HK-2 (cell line): ENCODE measurements at regions not wholly inside any gene's neighbourhood (a gene's known extent, or its start where the extent isn't known, plus 50 kb on each side); places are given as distances from the start of the nearest gene placed in this dataset.
"Not testable (repeated sequence)": the region's sequence is repeated elsewhere in the genome, so short reads cannot be mapped to it uniquely, and the experiment has no call there.

Experiments
- DNase-seq: peaks from one replicate; pipeline ENCODE4 v3.0.0-alpha.2; 2018; ENCODE audit not compliant: unreplicated experiment

- not testable (repeated sequence) for DNase-seq
Observed at GRCh38 chr17:13659051-13659450, 57.3 kb upstream of the HS3ST3A1 start.

DNA sequence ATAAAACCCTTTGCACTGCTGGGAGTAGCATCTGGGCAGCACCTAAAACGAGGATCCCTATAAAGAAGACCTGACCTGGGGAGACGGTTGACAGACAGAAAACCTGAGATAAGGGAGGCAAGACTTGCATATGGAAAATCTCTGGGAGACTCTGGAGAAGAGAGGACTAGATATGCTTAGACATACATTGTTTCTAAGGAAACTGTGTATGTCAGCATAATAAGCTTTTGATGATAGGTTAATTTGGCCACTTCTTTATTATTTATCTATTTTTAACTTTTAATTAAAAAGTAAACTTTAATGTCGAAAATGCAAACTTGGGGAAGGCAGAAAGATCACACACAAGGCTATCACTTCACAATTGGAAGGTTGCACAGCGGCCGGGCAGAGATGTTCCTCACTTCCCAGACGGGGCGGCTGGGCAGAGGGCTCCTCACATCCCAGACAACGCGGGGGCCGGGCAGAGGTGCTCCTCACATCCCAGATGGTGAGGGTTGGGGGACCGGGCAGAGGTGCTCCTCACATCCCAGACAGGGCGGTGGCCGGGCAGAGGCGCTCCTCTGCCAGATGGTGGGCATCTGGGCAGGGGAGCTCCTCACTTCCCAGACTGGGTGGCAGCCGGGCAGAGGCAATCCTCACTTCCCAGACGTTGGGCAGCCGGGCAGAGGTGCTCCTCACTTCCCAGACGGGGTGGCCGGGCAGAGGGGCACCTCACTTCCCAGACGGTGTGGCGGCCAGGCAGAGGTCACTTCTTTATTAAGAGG, 64.3 kb upstream of the HS3ST3A1 start:
- DNase-seq, result no peak

DNA sequence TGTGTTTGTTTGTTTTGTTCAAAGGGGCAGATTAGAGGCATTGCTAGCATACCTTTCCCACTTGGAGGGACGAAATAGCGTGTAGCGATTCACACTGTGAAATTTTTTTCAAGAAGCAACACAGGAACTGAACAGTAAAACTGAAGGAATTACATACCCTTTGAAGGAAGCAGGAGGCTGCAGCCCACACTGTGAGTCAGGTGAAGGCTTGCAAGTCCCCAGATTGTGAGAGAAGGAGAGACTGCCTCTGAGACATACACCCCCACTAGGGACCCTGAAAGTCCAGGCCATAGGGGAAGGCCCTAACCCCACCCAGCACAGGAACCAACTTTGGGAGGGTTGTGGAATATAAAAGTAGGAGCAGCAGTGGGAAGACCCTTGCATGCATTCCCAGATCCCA, 69.6 kb upstream of the HS3ST3A1 start:
- no peak for DNase-seq

DNA sequence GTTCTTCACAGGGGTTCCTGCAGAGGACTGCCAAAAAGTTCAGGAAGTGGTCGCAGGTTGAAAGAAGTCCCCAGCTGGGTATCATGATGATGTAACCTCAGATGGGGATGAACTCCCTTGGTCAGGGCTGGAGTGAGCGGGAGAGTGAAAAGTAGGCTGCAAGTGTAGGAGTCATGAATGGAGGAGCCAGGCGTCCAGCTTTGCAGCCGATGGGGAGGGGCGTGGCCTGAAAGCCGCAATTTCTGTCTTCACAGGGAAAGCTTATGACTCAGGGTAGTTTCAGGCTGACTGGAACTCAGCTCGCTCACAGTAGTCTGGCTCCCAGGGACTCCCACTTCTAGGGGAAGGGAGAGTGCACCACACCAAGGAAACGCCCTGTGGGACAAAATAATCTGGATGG, 70.0 kb upstream of the HS3ST3A1 start:
- no peak for DNase-seq

DNA sequence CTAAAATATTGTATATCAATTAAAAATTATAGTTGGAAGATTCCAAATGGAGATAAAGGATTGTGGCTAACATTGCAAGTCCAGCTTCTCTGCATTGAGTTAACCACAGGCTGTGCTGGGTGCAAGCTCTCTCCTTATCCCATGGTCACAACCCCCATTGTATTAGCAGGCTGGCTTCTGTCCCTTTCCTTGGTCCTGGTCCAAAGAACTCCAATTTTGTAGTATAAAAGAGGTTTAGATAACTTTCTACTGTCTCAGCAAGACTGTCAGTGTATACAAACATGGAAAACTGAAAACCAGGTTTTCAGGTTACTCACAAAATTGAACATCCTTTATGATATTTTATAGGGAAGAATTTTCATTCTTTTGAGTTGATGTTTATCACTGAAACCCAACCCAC, 76.6 kb upstream of the HS3ST3A1 start:
- no peak for DNase-seq

GRCh38 chr17:13678841-13679240, 77.1 kb upstream of the HS3ST3A1 start:
- DNase-seq, result no peak

DNA sequence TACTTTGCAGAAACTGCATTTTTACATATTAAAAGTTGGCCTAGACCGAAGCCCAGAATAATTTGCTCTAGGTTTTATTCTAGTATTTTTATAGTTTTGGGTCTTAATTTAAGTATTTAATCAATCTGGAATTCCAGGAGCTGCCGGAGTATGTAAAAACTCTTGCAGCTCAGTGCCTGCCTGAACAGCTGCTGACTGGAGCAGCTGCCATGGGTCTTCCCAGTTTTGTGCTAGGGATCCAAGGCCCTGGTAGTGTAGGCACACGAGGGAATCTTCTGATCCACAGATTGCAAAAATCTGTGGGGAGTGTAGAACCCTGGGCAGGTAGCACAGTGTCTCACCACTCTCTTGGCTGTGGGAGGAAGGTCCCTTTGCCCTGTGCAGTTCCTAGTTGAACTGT, 87.0 kb upstream of the HS3ST3A1 start:
- DNase-seq, result no peak

- DNase-seq, result no peak
Observed at GRCh38 chr17:13690806-13691205, 89.1 kb upstream of the HS3ST3A1 start.

DNA sequence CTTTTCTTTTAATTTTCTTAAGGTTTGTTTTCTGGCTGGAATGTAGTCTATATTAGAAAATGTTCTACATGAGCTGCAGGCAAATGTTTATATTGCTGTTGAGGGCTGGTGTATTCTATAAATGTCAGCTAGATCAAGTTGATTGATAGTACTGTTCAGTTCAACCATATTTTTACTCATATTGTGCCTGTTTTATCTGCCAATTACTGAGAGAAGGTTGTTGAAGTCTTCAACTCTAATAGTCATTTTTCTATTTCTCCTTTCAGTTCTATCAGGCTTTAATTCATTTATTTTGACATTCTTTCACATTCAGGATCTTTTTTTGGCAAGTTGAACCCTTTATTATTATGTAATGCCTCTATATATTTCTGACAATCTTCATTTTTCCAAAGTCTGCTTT, 93.2 kb upstream of the HS3ST3A1 start:
- no peak for DNase-seq

- no peak for DNase-seq
Observed at GRCh38 chr17:13698832-13699231, 97.1 kb upstream of the HS3ST3A1 start.

- DNase-seq, result no peak
Observed at GRCh38 chr17:13699261-13699660, 97.5 kb upstream of the HS3ST3A1 start.

DNA sequence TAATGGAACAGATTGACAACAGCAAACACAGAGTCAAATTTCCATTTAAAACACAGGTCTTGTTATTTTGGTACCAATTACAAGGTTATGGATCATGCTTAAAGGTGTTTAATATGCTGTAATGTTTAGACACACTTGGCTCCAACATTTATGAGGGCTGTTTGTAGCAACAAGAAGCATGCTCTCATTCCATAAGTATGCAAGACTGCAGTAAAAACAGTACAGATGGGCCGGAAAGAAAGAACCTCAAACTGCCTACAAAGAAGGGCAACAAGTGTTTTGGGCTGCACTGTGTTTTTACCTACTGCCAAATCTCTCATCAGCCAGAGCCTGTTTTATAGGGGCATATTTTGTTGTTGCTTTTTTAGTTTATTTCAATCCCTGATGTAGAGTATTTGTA, 100.5 kb upstream of the HS3ST3A1 start:
- no peak for DNase-seq

DNA sequence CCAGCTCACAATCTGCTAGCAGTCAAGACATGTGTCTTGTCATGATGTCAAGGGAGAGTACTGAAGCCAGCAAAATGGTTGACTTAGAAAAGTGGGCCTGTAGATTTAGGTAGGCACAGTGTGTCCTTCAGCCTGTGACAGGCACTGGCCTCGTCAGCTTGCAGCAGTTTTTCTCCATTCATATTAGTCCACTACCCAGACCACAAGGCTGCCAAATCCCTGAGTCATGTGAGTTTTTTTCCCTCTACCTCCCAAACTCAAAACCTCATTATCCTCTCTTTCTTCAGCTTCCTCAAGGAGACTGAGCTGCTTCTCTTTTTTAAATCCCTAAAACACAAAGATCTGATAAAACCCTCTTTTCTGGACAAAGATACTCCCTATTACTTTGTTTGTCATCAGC, 102.6 kb upstream of the HS3ST3A1 start:
- no peak for DNase-seq

GRCh38 chr17:13705221-13705620, 103.5 kb upstream of the HS3ST3A1 start:
- no peak for DNase-seq

GRCh38 chr17:13721705-13722104, 120.0 kb upstream of the HS3ST3A1 start:
- DNase-seq, result no peak

DNA sequence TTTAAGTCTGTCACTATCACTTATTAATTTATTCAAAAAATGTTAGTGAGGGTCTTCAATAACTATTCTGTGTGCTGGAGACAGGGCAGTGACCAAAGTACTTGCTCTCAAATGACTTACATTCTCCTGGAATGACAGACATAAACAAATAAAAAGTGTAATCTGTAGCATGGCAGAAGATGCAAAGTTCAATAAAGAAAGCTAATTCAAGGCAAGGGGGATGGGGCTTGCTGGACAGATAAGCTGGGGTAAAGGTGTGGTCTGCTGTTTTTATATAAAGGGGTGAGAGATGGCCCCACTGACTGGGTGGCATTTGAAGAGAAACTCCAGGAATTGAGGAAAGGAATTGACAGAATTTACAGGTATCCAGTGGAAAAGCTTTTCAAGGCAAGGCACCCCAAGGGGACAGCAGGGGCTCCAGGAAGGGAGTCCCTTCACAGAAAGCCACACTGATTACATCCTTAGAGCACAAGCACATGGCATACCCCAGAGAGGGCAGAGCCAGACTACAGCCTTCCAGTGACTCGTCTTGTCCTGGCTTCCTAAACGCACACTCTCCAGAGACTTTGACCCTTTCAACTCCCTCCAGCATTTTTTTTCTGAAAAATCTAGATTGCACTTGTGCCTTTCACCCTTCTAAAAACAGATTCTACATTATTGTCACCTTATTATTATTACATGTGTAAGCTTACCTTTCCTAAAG, 123.7 kb upstream of the HS3ST3A1 start:
- no peak for DNase-seq

DNA sequence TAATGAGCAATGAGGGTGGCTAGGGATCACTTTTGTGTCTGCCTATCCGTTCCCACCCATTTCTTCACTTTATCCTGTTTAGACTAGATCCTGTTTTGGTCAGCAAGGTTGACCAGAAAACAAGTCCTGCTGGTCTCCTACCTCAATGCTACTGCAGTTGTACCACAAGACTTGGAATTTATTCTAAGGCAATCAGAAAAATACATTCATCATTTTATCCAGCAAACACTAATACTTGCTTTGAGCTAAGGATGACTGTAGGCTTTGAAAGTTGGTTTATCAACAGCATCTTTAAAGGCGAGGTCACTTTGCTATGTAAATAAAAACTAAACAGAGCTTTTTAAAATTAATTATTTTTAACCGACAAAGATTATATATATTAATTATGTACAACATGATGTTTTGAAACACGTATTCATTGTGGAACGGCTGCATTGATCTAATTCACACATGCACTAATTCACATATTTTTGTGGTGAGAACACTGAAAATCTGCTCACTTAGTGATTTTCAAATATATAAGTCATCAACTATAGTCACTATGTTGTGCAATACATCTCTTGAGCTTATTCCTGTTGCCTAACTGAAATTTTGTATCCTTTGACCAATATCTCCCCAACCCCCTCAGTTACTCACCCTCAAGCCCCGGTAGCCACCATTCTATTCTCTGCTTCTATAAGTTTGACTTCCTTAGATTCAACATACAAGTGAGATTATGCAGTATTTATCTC, 125.9 kb upstream of the HS3ST3A1 start:
- no peak for DNase-seq

GRCh38 chr17:13728781-13729180, 127.1 kb upstream of the HS3ST3A1 start:
- DNase-seq, result no peak

DNA sequence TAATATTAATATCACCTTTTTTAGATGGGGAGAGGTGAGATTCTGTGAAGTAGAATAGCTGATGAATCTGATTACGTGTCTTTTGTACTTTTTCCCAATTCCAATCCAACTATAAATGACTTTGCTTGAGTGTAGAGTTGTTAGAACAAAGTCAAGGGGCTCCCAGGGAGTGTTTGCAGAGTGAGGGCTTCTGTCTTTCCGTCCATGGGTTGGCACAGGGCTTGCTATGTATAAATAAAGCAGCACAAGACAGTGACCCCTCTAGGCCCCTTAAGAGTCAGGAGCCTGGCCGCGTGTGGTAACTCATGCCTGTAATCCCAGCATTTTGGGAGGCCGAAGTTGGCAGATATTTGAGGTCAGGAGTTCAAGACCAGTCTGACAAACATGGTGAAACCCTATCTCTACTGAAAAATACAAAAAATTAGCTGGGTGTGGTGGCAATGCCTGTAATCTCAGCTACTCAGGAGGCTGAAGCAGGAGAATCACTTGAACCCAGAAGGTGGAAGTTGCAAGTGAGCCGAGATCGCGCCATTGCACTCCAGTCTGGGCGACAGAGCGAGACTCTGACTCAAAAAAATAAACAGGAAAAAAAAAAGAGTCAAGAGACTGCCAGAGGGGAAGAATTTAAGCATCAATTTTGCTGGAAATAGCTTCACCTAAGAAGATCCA, 127.9 kb upstream of the HS3ST3A1 start:
- no peak for DNase-seq

DNA sequence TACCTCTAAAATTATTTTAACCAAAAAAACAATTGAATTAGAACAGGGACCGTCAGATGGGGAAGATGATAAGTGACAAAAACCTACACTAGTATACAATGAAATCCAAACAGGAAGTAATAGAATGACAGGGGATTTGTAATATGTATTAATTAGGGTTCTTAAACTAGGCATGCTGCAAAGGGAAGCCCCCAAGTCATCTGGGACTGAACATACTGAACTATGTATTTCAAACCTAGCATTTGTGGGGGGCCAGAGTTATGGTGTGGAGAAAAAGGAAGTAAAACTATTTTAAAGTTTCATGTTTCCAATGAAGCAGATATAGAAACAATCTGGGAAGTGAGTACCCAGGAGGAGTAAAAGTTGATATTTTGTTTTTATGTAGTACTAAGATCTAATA, 133.2 kb upstream of the HS3ST3A1 start:
- DNase-seq, result no peak

- DNase-seq, result no peak
Observed at GRCh38 chr17:13735444-13735843, 133.7 kb upstream of the HS3ST3A1 start.

- DNase-seq, result no peak
Observed at GRCh38 chr17:13735861-13736260, 134.1 kb upstream of the HS3ST3A1 start.
